Stomach smooth muscle (tissue), 2 donors: ENCODE measurements at regions not wholly inside any gene's neighbourhood (a gene's known extent, or its start where the extent isn't known, plus 50 kb on each side); places are given as distances from the start of the nearest gene placed in this dataset.

Experiments
- H3K27ac ChIP-seq: one replicate; pipeline ENCODE4 v1.7.0; 2013; ENCODE audit warnings: mild to moderate bottlenecking, low read length, inconsistent platforms
- H3K27me3 ChIP-seq, 2 donors: one replicate each; pipeline ENCODE4 v1.7.0; 2013; ENCODE audit warnings: low read length in 2 of 2; ENCODE audit not compliant: insufficient read depth in 2 of 2, control insufficient read depth in 1 of 2
- H3K36me3 ChIP-seq, 2 donors: one replicate each; pipeline ENCODE4 v1.7.0; 2013; ENCODE audit warnings: low read length in 2 of 2; ENCODE audit not compliant: control insufficient read depth in 2 of 2, insufficient read depth in 2 of 2
- H3K4me1 ChIP-seq: one replicate; pipeline ENCODE4 v1.7.0; 2013; ENCODE audit warnings: low read length; ENCODE audit not compliant: control insufficient read depth, insufficient read depth
- H3K4me3 ChIP-seq, 2 donors: one replicate each; pipeline ENCODE4 v1.7.0; 2013; ENCODE audit warnings: low read length in 2 of 2
- H3K9ac ChIP-seq, 2 donors: one replicate each; pipeline ENCODE4 v1.7.0; 2013; ENCODE audit warnings: low read length in 2 of 2, mild to moderate bottlenecking in 1 of 2
- H3K9me3 ChIP-seq, 2 donors: one replicate each; pipeline ENCODE4 v1.7.0; 2013; ENCODE audit warnings: low read length in 2 of 2; ENCODE audit not compliant: control insufficient read depth in 2 of 2
- donor health status: healthy.
- donor health status: Pancreatic carcinoma.

DNA sequence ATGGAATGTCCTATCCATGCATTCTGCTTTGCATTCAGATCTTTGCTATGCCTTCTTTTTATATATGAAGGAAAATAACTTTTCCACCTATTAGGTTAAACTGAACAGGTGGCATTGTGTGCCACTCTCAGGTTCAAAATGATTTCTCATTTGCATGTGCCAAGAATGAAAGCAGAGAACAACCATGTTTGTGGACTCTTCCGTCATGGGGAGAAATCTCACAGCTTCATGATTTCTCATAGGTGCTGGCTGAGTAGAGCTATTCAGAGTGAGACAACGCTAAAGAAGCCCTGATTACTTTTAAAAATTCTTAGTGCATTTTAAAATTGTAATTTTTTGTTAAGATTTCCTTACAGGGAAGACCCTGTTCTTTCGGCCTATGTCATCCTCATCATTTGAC, 472.1 kb downstream of the RASEF start:
- Histone ChIP-seq H3K9me3 (no peaks in the 10 kb centered on the region), H3K9ac (no peak overlapping the region), H3K27ac (no peak overlapping the region), H3K4me1 (no peaks in the 10 kb centered on the region), H3K4me3 (no peak overlapping the region), H3K36me3 (no peaks in the 10 kb centered on the region), H3K27me3 (no peaks in the 10 kb centered on the region)

DNA sequence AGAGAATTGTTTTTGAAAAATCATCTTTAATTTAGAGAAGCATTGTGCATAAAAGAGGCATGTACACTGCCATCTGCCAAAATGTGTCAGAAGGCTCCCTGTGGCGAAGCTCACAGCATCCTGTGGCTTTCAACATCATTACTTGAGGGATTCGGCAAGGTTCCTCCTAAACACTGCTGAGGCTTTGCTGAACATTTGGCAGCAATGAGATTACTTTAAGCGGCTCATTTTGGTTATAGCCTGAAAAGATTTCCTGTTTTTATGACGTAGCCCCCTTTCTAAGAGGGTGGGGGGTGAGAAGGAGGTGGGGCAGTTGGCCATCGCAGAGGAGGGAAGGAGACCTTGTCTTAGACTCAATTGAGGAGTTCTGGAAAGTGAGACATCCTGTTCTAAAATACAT, 469.4 kb downstream of the RASEF start:
- no peaks in the 10 kb centered on the region for H3K4me1 ChIP-seq
- H3K27ac ChIP-seq: no peak overlapping the region
- no peak overlapping the region for H3K4me3 ChIP-seq
- H3K9ac ChIP-seq: no peak overlapping the region
- H3K9me3 ChIP-seq: no peaks in the 10 kb centered on the region
- H3K27me3 ChIP-seq: no peaks in the 10 kb centered on the region
- no peaks in the 10 kb centered on the region for H3K36me3 ChIP-seq

DNA sequence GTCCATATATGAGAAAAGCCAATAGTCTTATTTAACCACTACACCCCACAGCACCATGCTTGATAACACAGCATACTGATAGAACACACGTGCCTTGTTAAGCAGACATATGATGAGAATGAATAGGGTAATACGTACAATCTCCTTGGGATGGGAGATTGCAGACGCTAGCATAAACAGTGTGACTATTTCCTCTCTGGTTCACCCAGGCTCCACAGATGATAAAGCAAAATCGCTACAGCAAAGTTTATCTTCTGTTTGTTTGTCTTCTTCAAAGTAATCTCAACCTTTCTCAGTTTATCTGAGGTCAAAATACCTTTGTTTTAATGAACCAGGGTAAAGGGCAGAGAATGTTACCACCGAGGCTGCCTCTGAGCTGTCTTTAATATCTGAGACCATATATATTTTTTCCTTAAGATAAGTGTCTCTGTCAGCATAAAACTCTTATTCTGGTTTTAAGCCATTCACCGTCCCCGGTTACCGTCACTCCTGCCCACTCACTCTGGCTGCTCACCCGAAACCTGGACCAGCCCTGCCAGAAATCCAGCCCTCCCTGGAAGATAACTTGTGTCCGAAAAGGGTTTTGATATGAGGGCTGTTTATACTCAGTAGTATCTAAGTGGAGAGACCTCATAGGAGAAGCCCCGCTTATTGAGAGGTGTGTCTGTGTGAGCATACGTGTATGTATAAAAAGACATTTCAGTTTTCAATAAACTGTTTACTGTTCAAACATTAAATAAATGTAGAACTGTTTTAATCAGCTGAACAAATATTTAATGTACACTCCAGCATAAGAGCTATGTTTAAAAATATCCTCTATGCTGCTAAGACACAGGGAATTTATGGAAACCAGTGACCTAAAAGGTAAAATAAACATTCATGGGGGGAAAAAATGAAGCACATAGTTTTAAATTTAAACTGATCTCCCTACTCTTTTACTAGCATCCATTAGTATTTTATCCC, 465.4 kb downstream of the RASEF start:
- H3K27ac ChIP-seq: peak overlapping the region; percentile 42

GRCh38 chr9:82598241-82599039, 464.5 kb downstream of the RASEF start:
- peak overlapping the region in 1 of 2 donors; percentile 32 for H3K4me3 ChIP-seq
- H3K4me1 ChIP-seq: peaks cover 14% of the 10 kb centered on the region
- no peak overlapping the region for H3K9ac ChIP-seq
- no peaks in the 10 kb centered on the region for H3K36me3 ChIP-seq
- H3K27ac ChIP-seq: no peak overlapping the region
- H3K27me3 ChIP-seq: no peaks in the 10 kb centered on the region
- no peaks in the 10 kb centered on the region for H3K9me3 ChIP-seq

More for the DNA sequence above, 465.4 kb downstream of the RASEF start:
- H3K4me1 ChIP-seq: peaks cover 14% of the 10 kb centered on the region
- peak overlapping the region in 1 of 2 donors; percentile 32 for H3K4me3 ChIP-seq
- H3K9ac ChIP-seq: no peak overlapping the region
- no peaks in the 10 kb centered on the region for H3K27me3 ChIP-seq
- no peaks in the 10 kb centered on the region for H3K9me3 ChIP-seq
- H3K36me3 ChIP-seq: no peaks in the 10 kb centered on the region

- no peaks in the 10 kb centered on the region for H3K9me3 ChIP-seq
- no peaks in the 10 kb centered on the region for H3K36me3 ChIP-seq
- H3K4me1 ChIP-seq: peaks cover 14% of the 10 kb centered on the region
- H3K9ac ChIP-seq: no peak overlapping the region
- H3K4me3 ChIP-seq: no peak overlapping the region
- H3K27me3 ChIP-seq: no peaks in the 10 kb centered on the region
- H3K27ac ChIP-seq: no peak overlapping the region
These were observed 463.5 kb downstream of the RASEF start for GRCh38 chr9:82599336-82599949.

GRCh38 chr9:82600536-82601292, 462.2 kb downstream of the RASEF start:
- no peak overlapping the region for H3K9ac ChIP-seq
- H3K9me3 ChIP-seq: no peaks in the 10 kb centered on the region
- no peaks in the 10 kb centered on the region for H3K36me3 ChIP-seq
- peak overlapping the region; percentile 46 for H3K27ac ChIP-seq
- H3K4me1 ChIP-seq: peaks cover 14% of the 10 kb centered on the region
- peak overlapping the region in 1 of 2 donors; percentile 18 for H3K4me3 ChIP-seq
- H3K27me3 ChIP-seq: no peaks in the 10 kb centered on the region

GRCh38 chr9:82601293-82601771, 461.6 kb downstream of the RASEF start:
- Histone ChIP-seq H3K36me3 (no peaks in the 10 kb centered on the region), H3K9ac (no peak overlapping the region), H3K4me1 (peaks cover 14% of the 10 kb centered on the region), H3K4me3 (no peak overlapping the region), H3K27me3 (no peaks in the 10 kb centered on the region), H3K27ac (peak overlapping the region; percentile 46), H3K9me3 (no peaks in the 10 kb centered on the region)

- H3K27ac ChIP-seq: no peak overlapping the region
- H3K9me3 ChIP-seq: no peaks in the 10 kb centered on the region
- H3K9ac ChIP-seq: no peak overlapping the region
- no peaks in the 10 kb centered on the region for H3K27me3 ChIP-seq
- no peaks in the 10 kb centered on the region for H3K36me3 ChIP-seq
- H3K4me3 ChIP-seq: no peak overlapping the region
- peaks cover 14% of the 10 kb centered on the region for H3K4me1 ChIP-seq
These were observed 457.8 kb downstream of the RASEF start for GRCh38 chr9:82604947-82605656.

GRCh38 chr9:82605657-82606031, 457.3 kb downstream of the RASEF start:
- no peak overlapping the region for H3K27ac ChIP-seq
- no peak overlapping the region for H3K9ac ChIP-seq

More at GRCh38 chr9:82605657-82606031, 457.3 kb downstream of the RASEF start:
- H3K9me3 ChIP-seq: no peaks in the 10 kb centered on the region
- no peaks in the 10 kb centered on the region for H3K27me3 ChIP-seq
- H3K4me1 ChIP-seq: peaks cover 8% of the 10 kb centered on the region
- H3K36me3 ChIP-seq: no peaks in the 10 kb centered on the region
- H3K4me3 ChIP-seq: no peak overlapping the region
